ENCODE measurements at regions not wholly inside any gene's neighbourhood (a gene's known extent, or its start where the extent isn't known, plus 50 kb on each side); places are given as distances from the start of the nearest gene placed in this dataset.

DNA sequence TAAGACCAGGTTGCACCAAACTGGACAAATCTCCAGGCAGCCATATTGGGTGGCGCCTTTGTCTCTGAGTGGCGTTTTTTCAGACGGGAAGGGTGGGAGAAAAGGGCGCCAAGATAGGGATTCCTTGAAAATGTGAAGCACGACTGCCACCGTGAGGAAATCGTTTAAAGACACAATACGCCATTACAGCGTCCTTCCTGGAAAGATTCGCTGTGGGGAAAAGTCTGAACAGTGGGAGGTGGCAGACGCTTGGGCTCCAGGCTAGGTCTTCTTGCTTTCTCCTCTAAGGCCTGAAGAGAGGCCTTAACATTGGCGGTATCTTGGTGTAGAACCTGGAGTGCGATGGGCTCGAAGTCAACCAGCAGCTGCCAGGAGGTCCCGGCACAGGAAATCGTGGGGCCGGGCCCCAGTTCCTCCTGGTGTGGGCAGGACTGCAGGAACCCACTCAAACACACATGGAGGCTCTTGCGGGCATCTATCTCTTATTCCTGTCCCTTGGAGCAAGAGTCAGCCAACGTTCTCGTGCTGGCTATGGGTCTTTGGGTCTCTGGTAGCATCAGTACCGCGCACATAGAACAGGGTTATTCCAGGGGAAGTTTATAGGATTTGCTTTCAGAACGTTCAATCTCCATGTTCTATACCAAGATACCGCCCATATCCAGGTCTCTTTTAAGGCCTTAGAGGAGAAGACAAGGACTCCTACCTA, 208.8 kb downstream of the OR13H1 start:
- ATAC-seq: peak in 1 of 2 donors; percentile 87
- intact Hi-C loops (cut with DNase I): no loop called here
- DNase-seq: peak; percentile 82

DNA sequence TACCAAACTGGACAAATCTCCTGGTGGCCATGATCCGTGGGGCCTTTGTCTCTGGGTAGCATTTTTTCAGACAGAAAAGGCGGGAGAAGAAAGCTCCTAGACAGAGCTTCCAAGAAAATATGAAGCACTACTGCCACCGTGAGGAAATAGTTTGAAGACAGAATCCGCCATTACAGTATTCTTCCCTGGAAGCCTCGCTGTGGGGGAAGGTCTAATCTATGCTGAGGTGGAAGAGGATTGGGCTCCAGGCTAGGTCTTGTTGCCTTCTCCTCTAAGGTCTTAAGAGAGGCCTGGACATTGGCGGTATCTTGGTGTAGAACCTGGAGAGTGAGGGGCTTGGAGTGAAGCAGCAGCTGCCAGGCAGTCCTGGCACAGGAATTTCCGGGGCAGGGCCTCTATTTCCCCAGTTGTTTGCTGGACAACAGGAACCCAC, 218.9 kb downstream of the OR13H1 start:
- intact Hi-C loops (cut with DNase I): no loop called here
- peak; percentile 39 for DNase-seq
- peak in 1 of 2 donors; percentile 92 for ATAC-seq

DNA sequence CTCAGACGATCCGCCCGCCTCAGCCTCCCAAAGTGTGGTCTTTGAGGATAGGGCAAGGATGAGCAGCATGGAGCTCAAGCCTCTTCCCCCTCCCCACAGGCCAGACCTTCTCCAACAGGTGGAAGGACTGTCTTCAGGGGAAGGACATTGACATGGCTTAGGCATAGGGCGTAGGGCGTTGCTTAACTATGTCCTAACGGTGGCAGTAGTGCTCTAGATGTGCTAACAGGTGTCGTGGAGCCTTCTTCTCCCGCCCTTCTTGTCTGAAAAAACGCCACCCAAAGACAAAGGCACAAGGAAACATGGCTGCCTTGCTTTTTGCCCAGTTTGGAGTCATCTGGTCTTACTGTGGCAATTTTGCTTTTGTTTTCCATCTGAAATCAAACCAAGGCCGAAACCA, 219.8 kb downstream of the OR13H1 start:
- intact Hi-C loops (cut with DNase I): no loop called here
- peak; percentile 78 for DNase-seq

DNA sequence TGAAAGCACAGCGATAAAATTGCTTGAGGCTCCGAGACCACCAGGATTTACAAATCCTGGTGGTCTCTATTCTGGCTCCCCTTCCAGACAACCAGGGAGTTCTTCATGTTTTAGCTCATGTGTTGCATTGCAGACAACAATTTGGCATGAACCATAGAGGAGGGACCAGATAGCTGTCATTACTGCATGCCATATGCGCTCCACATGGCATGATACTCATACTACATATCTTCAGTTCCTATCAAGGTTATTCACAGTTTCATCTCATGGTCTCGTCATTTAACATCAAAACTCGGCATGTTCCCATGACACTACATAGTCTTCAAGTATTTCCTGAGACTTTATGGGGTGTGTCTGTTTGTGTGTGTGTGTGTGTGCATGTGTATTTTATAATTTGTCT, 220.3 kb downstream of the OR13H1 start:
- intact Hi-C loops (cut with DNase I): no loop called here
- ATAC-seq: no peak
- DNase-seq: no peak

More for the DNA sequence above, 219.8 kb downstream of the OR13H1 start:
- ATAC-seq: peak in 1 of 2 donors; percentile 93

DNA sequence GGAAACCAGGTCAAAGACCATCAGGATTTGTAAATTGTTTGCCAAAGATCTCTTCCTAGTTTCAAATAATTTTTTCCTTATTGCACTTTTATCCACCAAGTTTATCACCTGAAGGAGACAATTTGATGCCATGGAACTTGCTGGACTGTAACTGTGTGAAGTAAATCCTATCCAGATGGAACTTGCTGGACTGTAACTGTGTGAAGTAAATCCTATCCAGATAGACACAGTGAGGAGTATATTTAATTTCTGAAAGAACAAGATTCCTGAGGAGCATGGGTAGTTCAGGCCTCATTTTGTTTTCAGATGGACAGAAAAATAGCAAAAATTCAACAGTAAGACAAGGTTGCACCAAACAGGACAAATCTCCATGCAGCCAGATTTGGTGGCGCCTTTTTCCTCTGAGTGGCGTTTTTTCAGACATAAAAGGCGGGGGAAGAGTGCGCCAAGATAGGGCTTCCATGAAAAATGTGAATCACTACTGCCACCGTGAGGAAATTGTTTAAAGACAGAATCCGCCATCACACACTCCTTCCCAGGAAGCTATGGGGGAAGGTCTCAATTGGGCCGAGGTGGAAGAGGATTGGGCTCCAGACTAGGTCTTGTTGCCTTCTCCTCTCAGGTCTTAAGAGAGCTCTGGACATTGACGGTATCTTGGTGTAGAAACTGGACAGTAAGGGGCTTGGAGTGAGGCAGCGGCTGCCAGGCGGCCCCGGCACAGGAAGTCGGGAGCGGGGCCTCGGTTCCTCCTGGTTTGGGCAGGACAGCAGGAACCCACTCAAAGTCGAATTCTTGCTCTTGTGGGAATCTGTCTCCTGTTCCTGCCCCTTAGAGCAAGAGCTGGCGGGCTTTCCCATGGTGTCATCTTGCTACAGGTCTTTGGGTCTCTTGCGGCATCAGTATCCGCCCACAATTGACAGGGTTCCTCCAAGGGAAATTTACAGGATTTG, 234.7 kb downstream of the OR13H1 start:
- DNase-seq: peak; percentile 62
- peak in 1 of 2 donors; percentile 91 for ATAC-seq
- intact Hi-C loops (cut with DNase I): no loop called here

DNA sequence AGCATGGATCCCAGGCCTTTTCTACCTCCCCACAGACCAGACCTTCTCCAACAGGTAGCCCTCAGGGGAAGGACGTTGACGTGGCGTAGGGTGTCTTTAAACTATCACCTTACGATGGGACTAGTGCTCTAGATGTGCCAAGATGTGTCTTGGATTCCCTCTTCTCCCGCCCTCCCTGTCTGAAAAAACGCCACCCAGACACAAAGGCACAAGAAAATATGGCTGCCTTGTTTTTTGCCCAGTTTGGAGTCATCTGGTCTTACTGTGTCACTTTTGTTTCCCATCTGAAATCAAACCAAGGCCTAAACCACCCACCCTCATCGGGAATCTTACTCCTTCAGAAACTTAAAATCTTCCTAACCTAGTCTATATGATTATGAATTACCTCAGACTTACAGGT, 235.4 kb downstream of the OR13H1 start:
- DNase-seq (no peak), ATAC-seq (no peak)
- intact Hi-C loops (cut with DNase I): no loop called here

DNA sequence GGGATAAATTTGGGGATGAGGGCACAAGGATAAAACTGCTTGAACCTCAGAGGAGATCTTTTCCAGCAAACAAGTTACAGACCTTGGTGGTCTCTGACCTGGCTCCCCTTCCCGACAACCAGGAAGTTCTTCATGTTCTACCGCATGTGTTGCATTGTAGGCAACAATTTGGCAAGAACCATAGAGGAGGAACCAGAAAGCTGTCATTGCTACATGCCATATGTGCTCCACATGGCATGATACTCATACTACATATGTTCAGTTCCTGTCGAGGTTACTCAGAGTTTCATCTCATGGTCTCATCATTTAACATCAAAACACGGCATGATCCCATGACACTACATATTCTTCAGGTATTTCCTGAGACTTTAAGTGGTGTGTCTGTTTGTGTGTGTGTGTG, 235.9 kb downstream of the OR13H1 start:
- DNase-seq: no peak
- no peak for ATAC-seq
- intact Hi-C loops (cut with DNase I): no loop called here

DNA sequence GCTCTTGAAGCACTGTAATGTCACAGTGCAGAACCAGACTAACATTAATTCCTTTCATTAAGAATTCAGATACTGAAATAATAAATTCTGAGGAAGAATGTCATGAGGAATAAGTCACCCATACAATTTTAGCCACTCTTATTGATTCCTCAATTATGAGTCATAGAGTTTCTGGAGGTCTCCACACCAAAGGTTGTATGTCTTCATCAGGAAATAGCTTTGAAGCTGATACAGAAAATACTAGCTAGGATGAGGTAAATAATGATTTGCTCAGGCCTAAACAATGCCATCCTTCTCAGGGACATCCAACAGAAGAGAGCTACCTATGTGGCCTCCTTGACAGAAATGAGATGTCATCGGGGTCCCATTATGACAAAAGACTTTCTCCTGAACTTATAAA, 238.8 kb downstream of the OR13H1 start:
- intact Hi-C loops (cut with DNase I): no loop called here
- DNase-seq (no peak), ATAC-seq (no peak)

DNA sequence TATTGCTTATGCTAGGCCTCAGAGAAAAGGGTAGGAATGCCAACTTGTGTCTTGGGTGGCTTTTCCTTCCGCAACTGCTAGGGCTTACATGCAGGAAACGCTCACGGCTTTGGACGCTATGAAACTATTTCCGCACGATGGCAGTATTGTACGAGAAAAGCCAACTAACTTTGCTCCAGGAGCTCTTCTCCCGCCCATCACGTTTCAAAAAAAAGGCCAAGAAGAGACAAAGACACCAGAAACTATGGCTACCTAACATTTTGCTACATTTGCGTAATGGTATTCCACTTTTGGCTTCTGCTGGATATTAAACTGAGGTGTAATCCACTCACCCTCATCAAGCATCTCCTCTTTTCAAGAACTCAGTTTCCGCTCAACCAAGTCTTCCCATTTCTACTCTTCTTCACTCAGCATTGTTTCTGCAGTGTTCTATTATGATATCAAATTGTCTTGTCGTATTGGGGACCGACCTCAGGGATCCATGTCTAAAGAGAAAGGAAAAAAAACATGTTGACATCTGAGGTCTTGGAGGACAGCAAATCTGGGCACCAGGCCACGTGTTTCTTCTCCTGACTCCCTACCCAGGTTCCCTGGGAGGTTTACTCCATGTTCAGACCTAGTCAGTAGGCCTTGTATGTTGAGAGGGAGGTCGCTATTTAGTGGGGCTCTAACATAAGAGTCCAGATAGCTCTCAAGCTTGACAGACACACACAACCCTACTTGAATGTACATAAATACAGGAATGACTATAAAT, 239.4 kb upstream of the STK26 start:
- intact Hi-C loops (cut with DNase I): no loop called here
- DNase-seq: peak; percentile 71
- ATAC-seq: peak in 1 of 2 donors; percentile 77

DNA sequence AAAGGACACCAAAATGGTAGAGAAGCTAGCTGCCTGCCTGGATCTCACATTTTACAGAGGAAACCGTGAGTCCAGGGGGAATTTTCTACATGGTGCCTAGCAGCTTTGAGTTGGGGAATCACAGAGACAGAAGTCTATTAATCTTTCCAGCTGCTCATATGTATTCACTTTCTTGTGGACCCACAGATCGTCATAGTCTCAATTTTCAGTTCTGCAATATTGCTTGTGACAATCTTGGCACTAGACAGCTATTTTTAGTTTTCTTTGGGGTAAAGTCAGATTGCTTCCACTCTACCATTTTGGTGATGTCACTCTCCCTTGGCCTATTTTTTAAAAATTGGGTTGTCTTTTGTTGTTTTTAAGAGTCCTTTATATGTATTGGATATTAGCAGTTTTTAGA, 233.4 kb upstream of the STK26 start:
- ATAC-seq (no peak), DNase-seq (no peak)
- intact Hi-C loops (cut with DNase I): no loop called here

DNA sequence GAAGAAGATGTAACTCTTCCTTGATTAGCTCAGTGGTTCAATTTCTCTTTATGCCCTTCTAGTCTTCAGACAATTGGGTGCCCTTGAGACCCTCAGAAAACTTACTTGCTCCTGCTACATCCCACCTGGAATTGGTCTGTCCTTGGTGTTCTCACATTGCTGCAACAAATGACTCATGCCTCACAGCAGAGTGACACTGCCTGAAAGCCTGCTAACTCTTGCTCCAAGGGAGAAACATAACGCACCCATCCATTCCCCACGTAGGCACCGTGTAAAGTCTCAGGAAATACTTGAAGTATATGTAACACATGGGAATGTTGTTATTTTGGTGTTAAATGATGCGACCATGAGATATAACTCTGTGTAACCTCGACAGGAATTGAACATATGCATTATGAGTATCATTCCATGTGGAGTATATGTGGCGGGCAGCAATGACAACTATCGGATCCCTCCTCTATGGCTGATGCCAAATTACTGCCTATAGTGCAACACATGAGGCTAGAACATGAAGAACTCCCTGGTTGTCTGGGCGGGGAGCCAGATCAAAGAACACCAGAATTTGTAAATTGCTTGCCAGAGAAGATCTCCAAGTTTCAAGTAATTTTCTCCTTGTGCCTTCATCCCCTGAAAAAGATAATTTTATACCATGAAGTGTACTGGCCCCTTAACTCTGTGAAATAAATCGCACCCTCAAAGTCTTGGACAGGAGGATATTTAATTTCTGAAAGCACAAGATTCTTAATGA, 231.3 kb upstream of the STK26 start:
- ATAC-seq: no peak
- intact Hi-C loops (cut with DNase I): no loop called here

DNA sequence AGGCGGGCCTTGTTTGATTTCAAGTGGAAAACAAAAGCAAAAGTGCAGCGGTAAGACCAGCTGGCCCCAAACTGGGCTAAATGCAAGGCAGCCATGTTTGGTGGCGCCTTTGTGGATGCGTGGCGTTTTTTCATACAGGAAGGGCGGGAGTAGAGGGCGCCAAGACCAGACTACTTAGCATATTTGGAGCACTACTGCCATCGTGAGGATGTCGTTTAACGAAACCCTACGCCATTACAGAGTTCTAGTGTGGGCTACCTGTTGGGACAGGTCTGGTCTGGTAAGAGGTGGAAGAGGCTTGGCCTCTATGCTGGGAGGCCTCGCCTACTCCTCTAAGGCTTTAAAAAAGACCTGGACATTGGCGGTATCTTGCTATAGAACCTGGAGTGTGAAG, 230.7 kb upstream of the STK26 start:
- intact Hi-C loops (cut with DNase I): no loop called here
- DNase-seq (peak; percentile 89), ATAC-seq (peak in 1 of 2 donors; percentile 92)

More for the DNA sequence above, 231.3 kb upstream of the STK26 start:
- no peak for DNase-seq

DNA sequence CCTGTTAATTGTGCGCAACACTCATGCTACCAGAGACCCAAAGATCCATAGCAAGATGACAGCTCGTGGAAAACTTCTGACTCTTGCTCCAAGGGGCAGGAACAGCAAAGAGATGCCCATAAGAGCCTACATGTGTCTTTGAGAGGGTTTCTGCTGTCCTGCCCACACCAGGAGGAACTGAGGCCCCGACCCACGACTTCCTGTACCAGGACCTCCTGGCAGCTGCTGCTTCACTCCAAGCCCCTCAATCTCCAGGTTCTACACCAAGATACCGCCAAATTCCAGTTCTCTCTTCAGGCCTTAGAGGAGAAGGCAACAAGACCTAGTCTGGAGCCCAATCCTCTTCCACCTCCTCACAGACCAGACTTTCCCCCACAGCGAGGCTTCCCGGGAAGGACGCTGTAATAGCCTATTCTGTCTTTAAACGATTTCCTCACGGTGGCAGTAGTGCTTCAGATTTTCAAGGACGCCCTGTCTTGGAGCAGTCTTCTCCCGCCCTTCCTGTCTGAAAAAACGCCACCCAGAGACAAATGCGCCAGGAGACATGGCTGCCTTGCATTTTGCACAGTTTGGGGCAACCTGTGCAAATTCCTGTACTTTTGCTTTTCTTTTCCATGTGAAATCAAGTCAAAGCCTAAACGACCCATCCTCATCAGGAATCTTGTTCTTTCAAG, 230.2 kb upstream of the STK26 start:
- DNase-seq (peak; percentile 85), ATAC-seq (peak; percentile 38 to 94)
- intact Hi-C loops (cut with DNase I): no loop called here

DNA sequence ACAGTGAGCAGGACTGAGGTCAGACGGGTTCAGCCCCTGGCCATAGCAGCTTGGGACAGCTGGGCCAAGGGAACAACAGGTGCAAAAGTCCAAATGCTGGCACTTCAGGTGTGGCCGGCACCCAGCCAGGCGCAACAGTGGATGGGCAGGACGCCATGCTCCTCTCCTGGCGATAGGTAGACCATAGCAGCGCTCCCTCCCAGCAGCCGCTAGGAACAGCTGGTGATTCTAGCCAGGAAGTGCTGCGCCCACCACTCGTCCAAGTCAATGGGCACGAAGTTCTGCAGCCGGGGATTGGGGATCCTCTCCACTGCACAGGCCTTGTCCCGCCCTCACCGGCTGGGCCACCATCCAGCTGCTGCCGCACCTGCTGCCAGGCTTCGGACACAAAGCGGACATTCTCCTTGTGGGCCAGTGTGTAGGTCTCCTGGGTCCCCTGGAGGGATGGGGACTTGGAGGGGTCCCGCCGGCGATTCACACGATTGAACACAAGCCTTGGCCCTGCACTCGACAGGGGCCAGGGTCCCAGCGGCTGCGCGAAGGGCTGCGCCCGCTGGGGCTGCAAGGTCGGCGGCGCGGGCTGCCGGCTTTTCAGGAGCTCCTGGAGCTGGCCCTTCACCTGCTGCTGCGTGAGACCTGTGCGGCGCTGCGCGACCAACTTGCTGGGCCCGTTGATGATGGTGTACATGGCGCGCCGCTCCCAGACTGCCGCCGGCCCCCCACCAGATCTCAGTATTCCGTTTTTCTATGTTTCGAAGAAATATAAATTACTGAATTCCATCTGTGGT, 227.5 kb upstream of the STK26 start:
- ATAC-seq (no peak), DNase-seq (no peak)
- intact Hi-C loops (cut with DNase I): no loop called here

DNA sequence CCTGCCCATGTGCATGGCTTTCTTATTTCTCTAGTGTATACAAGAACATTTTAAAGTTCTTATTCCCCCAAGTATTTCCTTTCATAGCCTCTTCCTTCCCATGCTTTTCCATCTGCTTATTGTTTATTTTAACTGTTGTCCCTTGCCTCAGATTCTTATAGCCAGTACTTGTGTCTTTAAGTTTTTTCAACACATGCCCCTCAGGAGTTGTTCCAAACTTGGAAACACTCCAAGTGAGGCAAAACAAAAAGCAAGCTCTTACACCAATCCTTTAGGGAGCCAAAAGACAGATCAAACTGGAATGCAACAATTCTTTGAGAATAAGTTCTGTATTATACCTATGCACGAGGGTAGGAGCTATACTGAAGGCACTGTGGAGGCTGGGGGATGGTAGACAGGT, 222.0 kb upstream of the STK26 start:
- no peak for DNase-seq
- ATAC-seq: no peak
- intact Hi-C loops (cut with DNase I): no loop called here

DNA sequence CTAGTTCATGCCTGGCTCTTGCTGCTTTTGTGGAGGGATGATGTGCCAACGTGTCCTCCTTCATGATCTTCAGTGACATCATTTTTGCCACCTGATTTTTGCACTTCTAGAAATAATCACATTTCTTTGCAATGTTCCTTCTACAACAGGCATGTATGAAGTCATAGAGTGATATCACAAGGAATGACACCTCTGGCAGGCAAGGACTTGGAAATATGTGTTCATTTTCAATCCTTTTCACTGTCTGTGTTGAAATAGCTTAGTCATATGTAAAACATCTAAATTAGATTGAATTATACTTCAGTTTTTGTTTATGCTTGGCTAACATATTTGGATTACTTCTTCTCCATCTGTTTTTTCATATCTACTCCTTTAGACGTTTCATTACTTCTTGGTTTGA, 221.2 kb upstream of the STK26 start:
- DNase-seq (no peak), ATAC-seq (no peak)
- intact Hi-C loops (cut with DNase I): no loop called here

DNA sequence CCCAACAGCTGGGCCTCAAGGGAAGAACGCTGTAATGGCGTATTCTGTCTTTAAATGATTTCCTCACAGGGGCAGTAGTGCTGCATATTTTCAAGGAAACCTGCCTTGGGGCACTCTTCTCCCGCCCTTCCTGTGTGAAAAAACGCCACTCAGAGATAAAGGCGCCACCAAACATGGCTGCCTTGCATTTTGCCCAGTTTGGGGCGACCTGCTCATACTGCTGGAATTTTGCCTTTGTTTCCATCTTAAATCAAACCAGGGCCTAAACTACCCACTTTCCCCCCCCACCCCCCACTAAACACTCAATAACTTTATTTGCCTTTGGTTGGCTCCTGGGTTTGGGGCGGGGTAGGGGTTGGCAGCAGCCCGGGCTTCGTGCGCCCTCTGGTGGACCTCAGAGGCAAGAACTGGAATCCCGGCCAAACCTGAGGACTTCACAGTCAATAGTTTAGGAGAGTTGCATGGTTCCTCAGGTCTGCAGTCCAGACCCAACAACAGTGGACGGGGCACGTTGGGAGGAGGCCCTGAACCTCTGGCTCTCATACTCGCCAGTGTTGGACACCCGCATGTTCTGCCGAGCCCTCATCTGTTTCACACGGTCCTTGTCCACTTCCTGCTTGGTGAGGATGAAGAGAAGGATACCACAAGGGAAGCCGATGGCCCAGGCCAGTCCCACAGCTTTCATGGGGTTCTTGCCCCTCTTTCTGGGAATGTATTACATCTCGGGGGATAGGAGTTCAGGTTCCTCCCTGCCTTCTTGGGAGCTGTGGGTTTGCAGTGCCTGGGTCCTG, 220.1 kb upstream of the STK26 start:
- DNase-seq (peak; percentile 75), ATAC-seq (peak in 1 of 2 donors; percentile 97)
- intact Hi-C loops (cut with DNase I): no loop called here
